ENCODE measurements at regions not wholly inside any gene's neighbourhood (a gene's known extent, or its start where the extent isn't known, plus 50 kb on each side); places are given as distances from the start of the nearest gene placed in this dataset.

DNA sequence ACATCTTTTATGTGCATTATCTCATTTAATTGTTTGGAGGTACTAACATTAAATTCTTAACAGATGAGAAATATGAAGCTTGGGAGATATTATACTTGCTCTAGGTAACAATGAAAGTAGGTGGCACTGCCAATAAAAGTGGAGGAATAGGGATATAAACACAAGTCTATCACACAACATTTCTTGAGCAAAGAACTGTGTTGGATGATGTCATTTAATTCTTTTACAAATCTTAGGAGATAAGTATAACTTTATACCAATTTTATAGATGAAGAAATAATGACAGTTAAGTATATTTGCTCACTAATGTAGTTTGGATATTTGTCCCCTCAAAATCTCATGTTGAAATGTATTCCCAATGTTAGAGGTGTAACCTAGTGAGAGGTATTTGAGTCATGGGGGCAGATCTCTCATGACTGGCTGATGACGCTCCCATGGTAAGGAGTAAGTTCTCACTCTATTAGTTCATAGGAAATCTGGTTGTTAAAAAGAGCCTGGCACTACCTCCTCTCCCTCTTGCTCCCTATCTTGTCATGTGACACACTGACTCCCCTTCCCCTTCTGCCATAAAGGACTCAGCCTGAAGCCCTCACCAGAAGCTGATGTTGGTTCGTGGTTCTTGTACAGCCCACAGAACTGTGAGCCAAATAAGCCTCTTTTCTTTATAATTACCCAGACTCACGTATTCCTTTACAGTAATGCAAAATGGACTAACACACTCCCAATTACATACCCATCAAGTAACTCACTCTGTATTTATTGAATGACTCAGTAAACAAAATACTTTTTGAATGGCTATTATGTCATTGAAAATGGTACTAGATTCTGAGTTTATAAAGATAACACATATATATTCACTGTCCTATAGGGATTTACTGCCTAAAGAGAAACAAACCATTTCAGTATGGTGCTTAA is 146.8 kb upstream of the KITLG start:
- H3K4me1 Mint-ChIP-seq = no peaks in the 10 kb centered on the region
- no peaks in the 10 kb centered on the region for H3K9me3 Mint-ChIP-seq
- H3K4me3 Mint-ChIP-seq = no peak overlapping the region
- H3K27me3 Mint-ChIP-seq (ENCODE audit: low read depth) = no peaks in the 10 kb centered on the region
- TF ChIP-seq, protein P1, sequence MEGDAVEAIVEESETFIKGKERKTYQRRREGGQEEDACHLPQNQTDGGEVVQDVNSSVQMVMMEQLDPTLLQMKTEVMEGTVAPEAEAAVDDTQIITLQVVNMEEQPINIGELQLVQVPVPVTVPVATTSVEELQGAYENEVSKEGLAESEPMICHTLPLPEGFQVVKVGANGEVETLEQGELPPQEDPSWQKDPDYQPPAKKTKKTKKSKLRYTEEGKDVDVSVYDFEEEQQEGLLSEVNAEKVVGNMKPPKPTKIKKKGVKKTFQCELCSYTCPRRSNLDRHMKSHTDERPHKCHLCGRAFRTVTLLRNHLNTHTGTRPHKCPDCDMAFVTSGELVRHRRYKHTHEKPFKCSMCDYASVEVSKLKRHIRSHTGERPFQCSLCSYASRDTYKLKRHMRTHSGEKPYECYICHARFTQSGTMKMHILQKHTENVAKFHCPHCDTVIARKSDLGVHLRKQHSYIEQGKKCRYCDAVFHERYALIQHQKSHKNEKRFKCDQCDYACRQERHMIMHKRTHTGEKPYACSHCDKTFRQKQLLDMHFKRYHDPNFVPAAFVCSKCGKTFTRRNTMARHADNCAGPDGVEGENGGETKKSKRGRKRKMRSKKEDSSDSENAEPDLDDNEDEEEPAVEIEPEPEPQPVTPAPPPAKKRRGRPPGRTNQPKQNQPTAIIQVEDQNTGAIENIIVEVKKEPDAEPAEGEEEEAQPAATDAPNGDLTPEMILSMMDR (IDR thresholded peaks at IDR 0.05; ENCODE audit: unreplicated experiment in 3 of 3) = no peak
- H3K36me3 Mint-ChIP-seq (ENCODE audit: low read depth) = no peaks in the 10 kb centered on the region
- H3K27ac Mint-ChIP-seq = no peak overlapping the region

DNA sequence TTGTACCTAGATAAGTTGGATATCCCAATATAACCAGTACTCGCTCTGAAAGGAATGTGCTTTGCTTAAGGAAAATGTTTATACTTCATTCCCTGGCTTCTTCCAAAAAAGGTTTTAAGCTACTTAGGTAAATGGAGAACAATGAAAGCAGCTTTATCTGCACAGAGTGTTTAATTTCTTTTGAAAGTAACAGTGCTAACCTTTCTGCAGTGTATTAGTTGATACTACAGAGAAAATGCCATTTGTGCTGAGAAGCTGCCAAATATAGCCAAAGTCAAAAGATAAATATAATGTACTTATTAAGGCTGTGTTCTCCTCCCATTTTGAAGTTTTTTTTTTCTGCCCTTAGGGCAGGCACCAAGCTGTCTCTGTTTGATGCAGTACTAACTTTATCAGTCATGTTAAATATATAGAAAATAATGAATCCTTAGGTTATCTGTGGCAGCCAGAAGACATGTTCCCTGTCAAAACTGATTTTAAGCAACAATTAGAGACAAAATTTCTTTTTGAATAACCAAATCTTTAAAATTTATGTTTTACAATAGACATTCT is 145.4 kb upstream of the KITLG start:
- Mint-ChIP-seq H3K9me3 (no peaks in the 10 kb centered on the region), H3K36me3 (ENCODE audit: low read depth) (no peaks in the 10 kb centered on the region), H3K27me3 (ENCODE audit: low read depth) (no peaks in the 10 kb centered on the region), H3K4me1 (no peaks in the 10 kb centered on the region), H3K4me3 (no peak overlapping the region), H3K27ac (no peak overlapping the region)
- TF ChIP-seq, protein P1 (IDR thresholded peaks at IDR 0.05; ENCODE audit: unreplicated experiment in 3 of 3) = no peak

DNA sequence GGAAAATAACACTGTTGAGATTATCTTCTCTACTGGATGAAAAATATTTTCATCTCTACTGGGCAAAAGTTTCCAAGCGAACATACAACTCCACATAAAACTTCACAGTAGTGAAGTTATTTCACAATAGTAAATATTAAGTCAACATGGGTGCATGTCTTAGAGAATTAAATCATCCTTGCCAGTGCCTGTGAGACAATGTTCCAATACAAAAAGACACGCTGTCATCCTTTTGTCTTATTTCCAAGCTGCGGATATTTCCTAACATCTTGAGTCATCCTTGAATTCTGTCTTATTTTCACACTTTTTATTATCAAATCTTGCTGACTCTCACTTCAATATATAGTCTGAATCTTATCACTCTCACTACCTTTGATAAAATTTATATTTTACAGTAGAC is 142.9 kb upstream of the KITLG start:
- TF ChIP-seq, protein P1 (IDR thresholded peaks at IDR 0.05; ENCODE audit: unreplicated experiment in 3 of 3) = no peak
- Mint-ChIP-seq H3K36me3 (ENCODE audit: low read depth) (no peaks in the 10 kb centered on the region), H3K9me3 (no peaks in the 10 kb centered on the region), H3K27ac (no peak overlapping the region), H3K4me3 (no peak overlapping the region), H3K4me1 (no peaks in the 10 kb centered on the region), H3K27me3 (ENCODE audit: low read depth) (no peaks in the 10 kb centered on the region)

DNA sequence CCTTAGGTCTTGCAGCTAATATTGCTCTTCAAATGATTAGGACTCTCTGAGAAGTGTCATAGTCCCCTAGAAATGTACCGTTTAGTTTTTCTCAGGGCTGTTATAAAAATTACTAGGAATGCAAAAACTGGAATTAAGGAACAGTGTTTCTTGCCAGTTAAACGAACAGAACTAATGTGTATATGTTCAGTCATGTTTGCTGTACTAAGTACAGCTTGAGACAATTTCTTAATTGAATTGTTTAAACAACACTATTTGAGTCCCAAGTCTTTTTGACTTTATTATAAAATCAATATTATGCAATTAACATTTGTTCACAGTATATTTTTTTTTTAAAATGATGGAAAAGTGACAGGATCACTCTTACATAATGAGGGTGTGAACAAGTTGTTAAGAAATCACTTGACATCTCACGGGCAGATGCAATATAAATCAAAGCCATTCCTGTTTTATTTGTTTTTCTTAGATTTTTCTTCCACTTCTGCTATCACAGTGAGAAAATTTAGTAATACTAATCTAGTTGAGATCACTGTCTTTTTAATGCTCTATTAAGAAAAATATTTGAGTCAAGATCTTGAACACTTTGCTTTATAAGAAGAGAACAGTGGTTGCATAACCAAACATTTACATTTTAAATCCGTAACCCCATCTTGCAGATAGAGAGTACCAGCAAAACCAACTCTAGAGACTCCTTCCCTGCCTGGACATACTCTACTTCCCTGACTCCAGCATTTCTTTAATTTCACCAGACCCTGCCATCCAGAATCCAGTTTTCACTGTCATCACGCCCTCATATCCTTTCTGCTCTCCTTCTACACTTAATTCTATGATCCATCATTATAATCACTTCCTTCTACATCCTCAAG is 140.7 kb upstream of the KITLG start:
- Mint-ChIP-seq H3K9me3 (no peaks in the 10 kb centered on the region), H3K27ac (no peak overlapping the region), H3K4me3 (no peak overlapping the region), H3K27me3 (ENCODE audit: low read depth) (no peaks in the 10 kb centered on the region), H3K36me3 (ENCODE audit: low read depth) (no peaks in the 10 kb centered on the region), H3K4me1 (no peaks in the 10 kb centered on the region)
- TF ChIP-seq, protein P1 (IDR thresholded peaks at IDR 0.05; ENCODE audit: unreplicated experiment in 3 of 3) = no peak

DNA sequence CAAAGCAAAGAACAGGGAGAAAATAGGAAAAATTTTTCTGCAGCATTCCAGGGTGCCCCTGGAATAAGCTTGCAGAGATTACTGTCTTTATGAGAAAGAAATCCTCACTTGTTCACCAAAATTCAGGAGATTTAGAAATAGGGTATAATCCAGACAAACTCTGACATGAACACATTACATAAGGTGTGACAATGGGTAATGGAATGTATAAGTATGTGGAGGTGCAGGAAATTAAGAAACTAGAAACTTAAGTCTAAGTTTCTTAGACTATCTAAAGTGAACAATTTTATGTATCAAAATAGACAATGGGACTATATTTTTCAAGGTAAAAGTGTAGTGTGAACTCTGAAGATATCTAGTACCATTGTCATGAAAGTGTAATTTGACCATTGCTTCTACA is 140.0 kb upstream of the KITLG start:
- Mint-ChIP-seq H3K27ac (no peak overlapping the region), H3K27me3 (ENCODE audit: low read depth) (no peaks in the 10 kb centered on the region), H3K4me3 (no peak overlapping the region), H3K4me1 (no peaks in the 10 kb centered on the region), H3K36me3 (ENCODE audit: low read depth) (no peaks in the 10 kb centered on the region), H3K9me3 (peaks cover 4% of the 10 kb centered on the region)
- TF ChIP-seq, protein P1 (IDR thresholded peaks at IDR 0.05; ENCODE audit: unreplicated experiment in 3 of 3) = no peak
